Endothelial cell of umbilical vein (primary cell): ENCODE measurements at regions not wholly inside any gene's neighbourhood (a gene's known extent, or its start where the extent isn't known, plus 50 kb on each side); places are given as distances from the start of the nearest gene placed in this dataset.
"Not testable (repeated sequence)": the region's sequence is repeated elsewhere in the genome, so short reads cannot be mapped to it uniquely, and the experiment has no call there.

Experiments used
- CTCF ChIP-seq, 2 donors: IDR thresholded peaks; 1 replicate in 1 of 2; 2 replicates in 1 of 2; pipeline ENCODE4 v1.5.1; 2011; ENCODE audit warnings: low read length in 2 of 2, mild to moderate bottlenecking in 2 of 2, moderate library complexity in 2 of 2, control low read depth in 1 of 2, inconsistent platforms in 1 of 2, low read depth in 1 of 2; ENCODE audit not compliant: insufficient read depth in 1 of 2; ENCODE audit errors: extremely low read depth in 1 of 2
- GATA2 ChIP-seq: IDR thresholded peaks from 2 replicates; pipeline ENCODE4 v1.7.0; 2011; ENCODE audit warnings: low read depth, mild to moderate bottlenecking, moderate library complexity, mixed read lengths, low read length; ENCODE audit not compliant: insufficient read length, insufficient read depth
- POLR2AphosphoS5 ChIP-seq: IDR thresholded peaks from 2 replicates; pipeline ENCODE4 v1.6.1; 2012; ENCODE audit warnings: low read depth, mild to moderate bottlenecking, control low read depth, low read length, moderate library complexity; ENCODE audit not compliant: insufficient read depth
- TF ChIP-seq, protein P1 (sequence below): IDR thresholded peaks from 2 replicates; pipeline ENCODE4 v1.6.1; 2011; ENCODE audit not compliant: insufficient read depth, insufficient read length

DNA sequence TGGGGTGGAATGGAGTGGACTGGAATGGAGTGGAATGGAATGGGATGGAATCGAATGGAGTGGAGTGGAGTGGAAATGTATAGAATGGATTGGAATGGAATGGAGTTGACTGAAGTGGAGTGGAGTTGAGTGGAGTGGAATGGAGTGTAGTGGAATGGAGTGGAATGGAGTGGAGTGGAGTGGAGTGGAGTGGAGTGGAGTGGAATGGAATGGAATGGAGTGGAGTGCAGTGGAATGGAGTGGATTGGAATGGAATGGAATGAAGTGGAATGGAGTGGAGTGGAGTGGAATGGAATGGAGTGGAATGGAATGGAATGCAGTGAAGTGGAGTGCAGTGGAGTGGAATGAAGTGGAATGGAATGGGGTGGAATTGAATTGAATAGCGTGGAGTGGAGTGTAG, 353.3 kb upstream of the WSB1 start:
- not testable (repeated sequence) for TF ChIP-seq CTCF (IDR thresholded peaks at IDR 0.05; ENCODE audit: extremely low read depth in 1 of 2, insufficient read depth in 1 of 2, low read depth in 1 of 2, low read length in 2 of 2); GATA2; POLR2AphosphoS5
- TF ChIP-seq, protein P1, sequence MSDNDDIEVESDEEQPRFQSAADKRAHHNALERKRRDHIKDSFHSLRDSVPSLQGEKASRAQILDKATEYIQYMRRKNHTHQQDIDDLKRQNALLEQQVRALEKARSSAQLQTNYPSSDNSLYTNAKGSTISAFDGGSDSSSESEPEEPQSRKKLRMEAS: not testable (repeated sequence)
